Gastrocnemius medialis (tissue), 4 donors: ENCODE measurements at regions not wholly inside any gene's neighbourhood (a gene's known extent, or its start where the extent isn't known, plus 50 kb on each side); places are given as distances from the start of the nearest gene placed in this dataset.

Experiments
- ATAC-seq, 2 donors: fragments of 150-250 bp; one replicate each; pipeline ENCODE4 v1.9.1; 2016
- DNase-seq, 2 donors: peaks; one replicate each; pipeline ENCODE4 v3.0.0-alpha.2; 2019
- H3K27ac ChIP-seq, 4 donors: fragments of 200-600 bp; sonication (generic); 1 replicate in 1 of 4; 2 replicates in 3 of 4; pipeline ENCODE4 v1.5.1; 2016 to 2018; ENCODE audit warnings: mild to moderate bottlenecking in 2 of 4, moderate library complexity in 1 of 4
- H3K27me3 ChIP-seq, 3 donors: fragments of 200-600 bp; sonication (generic) in 2 of 3; 1 replicate in 1 of 3; 2 replicates in 2 of 3; pipeline versions ENCODE4 v1.5.1 to v1.6.0; 2016 to 2019; ENCODE audit warnings: mild to moderate bottlenecking in 1 of 3, moderate library complexity in 1 of 3
- H3K36me3 ChIP-seq, 2 donors: fragments of 200-600 bp; sonication (generic) in 1 of 2; one replicate each; pipeline ENCODE4 v1.5.1; 2017 to 2018
- H3K4me1 ChIP-seq, 2 donors: fragments of 200-600 bp; sonication (generic) in 1 of 2; one replicate each; pipeline ENCODE4 v1.5.1; 2016 to 2017; ENCODE audit warnings: mild to moderate bottlenecking in 2 of 2
- H3K4me3 ChIP-seq, 4 donors: fragments of 200-600 bp; sonication (generic) in 3 of 4; 1 replicate in 1 of 4; 2 replicates in 3 of 4; pipeline ENCODE4 v1.5.1; 2016 to 2019; ENCODE audit warnings: mild to moderate bottlenecking in 2 of 4
- H3K9me3 ChIP-seq, 3 donors: fragments of 200-600 bp; sonication (generic) in 2 of 3; 1 replicate in 1 of 3; 2 replicates in 2 of 3; pipeline ENCODE4 v1.5.1; 2016 to 2019
- POLR2A ChIP-seq, 2 donors: fragments of 450-650 bp; IDR thresholded peaks; one replicate each; pipeline ENCODE4 v1.6.1; 2017; ENCODE audit warnings: antibody characterized with exemption in 2 of 2, mild to moderate bottlenecking in 2 of 2, moderate library complexity in 2 of 2
- in situ Hi-C, 4 donors: fragments of 200-750 bp; cut with MboI; loops; one replicate each; pipeline versions ENCODE4 v1.15.0 to v1.8.0; 2017; ENCODE audit warnings: low sequenced_read_pairs in 4 of 4
- intact Hi-C: fragments of 100-400 bp; cut with DNase I; formaldehyde crosslinking; loops from one replicate; pipeline ENCODE4 v1.15.1; 2023; ENCODE audit warnings: low total_unique reads
- TF ChIP-seq, protein P1 (sequence below), 5 experiments: fragments of 450-650 bp in 3 of 5; fragments of 200-600 bp in 2 of 5; sonication (generic) in 2 of 5; IDR thresholded peaks in 4 of 5; conservative IDR thresholded peaks in 1 of 5; 1 replicate in 4 of 5; 2 replicates in 1 of 5; pipeline ENCODE4 v1.5.1; 2016 to 2019; ENCODE audit warnings: antibody characterized with exemption in 5 of 5, mild to moderate bottlenecking in 3 of 5, moderate library complexity in 3 of 5

DNA sequence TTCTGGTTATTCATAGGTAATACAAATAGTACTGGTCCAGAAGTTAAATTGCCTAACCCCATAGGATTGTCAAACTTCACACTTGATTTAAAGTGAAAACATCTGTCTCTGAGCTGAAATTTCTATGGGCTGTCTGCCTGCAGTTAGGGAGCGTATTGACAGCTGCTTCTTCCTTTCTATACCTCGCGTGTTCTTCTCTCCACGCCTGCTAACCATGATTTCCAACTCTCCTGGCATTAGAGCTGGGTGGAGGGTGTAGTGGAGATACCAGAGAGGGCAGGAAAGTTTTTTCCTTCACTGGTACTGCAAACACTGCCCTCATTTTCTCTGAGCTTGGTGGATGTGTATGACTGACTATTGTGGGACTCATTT, 429.0 kb upstream of the FBXO33 start:
- no peaks in the 10 kb centered on the region for H3K36me3 ChIP-seq
- in situ Hi-C loops (no loop called here), intact Hi-C loops (no loop called here)
- no peak for DNase-seq
- ATAC-seq = no peak
- H3K27ac ChIP-seq = no peak overlapping the region
- no peak overlapping the region for H3K4me3 ChIP-seq
- no peaks in the 10 kb centered on the region for H3K4me1 ChIP-seq
- TF ChIP-seq POLR2A (IDR thresholded peaks at IDR 0.05) = no peak
- TF ChIP-seq, protein P1, sequence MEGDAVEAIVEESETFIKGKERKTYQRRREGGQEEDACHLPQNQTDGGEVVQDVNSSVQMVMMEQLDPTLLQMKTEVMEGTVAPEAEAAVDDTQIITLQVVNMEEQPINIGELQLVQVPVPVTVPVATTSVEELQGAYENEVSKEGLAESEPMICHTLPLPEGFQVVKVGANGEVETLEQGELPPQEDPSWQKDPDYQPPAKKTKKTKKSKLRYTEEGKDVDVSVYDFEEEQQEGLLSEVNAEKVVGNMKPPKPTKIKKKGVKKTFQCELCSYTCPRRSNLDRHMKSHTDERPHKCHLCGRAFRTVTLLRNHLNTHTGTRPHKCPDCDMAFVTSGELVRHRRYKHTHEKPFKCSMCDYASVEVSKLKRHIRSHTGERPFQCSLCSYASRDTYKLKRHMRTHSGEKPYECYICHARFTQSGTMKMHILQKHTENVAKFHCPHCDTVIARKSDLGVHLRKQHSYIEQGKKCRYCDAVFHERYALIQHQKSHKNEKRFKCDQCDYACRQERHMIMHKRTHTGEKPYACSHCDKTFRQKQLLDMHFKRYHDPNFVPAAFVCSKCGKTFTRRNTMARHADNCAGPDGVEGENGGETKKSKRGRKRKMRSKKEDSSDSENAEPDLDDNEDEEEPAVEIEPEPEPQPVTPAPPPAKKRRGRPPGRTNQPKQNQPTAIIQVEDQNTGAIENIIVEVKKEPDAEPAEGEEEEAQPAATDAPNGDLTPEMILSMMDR (IDR thresholded peaks at IDR 0.05 in 4 of 5, conservative IDR thresholded peaks at IDR 0.05 in 1 of 5) = no peak
- H3K9me3 ChIP-seq = no peaks in the 10 kb centered on the region
- H3K27me3 ChIP-seq = no peaks in the 10 kb centered on the region

DNA sequence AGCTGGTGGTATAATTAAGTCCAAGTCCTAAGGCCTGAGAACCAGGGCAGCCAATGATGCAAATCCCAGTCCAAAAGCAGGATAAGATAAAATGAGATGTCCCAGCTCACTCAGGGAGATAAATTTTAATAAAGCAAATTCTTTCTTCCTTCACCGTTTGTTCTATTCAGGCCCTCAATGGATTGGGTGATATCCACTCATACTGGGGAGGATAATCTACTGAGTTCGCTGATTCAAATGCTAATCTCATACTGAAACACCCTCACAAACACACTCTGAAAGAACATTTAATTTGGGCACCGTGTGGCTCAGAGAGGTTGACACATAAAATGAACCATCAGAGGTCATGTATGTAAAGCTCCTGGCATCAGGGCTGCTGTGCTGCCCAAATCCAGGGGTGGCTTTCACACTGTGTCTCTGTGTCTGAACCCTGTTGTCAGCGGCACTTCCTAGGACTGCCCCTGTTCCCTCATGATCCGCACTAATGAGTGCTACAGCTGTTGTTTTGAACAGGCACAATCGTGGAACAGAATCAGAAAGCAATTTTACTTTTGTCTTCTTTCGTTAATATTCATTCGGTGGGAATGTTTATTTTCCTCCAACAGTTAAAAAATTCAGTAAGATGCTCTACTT, 428.5 kb upstream of the FBXO33 start:
- in situ Hi-C loops (no loop called here), intact Hi-C loops (no loop called here)
- Histone ChIP-seq H3K9me3 (no peaks in the 10 kb centered on the region), H3K4me1 (no peaks in the 10 kb centered on the region), H3K4me3 (no peak overlapping the region), H3K36me3 (no peaks in the 10 kb centered on the region), H3K27ac (no peak overlapping the region), H3K27me3 (no peaks in the 10 kb centered on the region)
- DNase-seq (no peak), ATAC-seq (no peak)
- no peak for TF ChIP-seq POLR2A (IDR thresholded peaks at IDR 0.05)
- TF ChIP-seq, protein P1 (IDR thresholded peaks at IDR 0.05 in 4 of 5, conservative IDR thresholded peaks at IDR 0.05 in 1 of 5) = no peak

DNA sequence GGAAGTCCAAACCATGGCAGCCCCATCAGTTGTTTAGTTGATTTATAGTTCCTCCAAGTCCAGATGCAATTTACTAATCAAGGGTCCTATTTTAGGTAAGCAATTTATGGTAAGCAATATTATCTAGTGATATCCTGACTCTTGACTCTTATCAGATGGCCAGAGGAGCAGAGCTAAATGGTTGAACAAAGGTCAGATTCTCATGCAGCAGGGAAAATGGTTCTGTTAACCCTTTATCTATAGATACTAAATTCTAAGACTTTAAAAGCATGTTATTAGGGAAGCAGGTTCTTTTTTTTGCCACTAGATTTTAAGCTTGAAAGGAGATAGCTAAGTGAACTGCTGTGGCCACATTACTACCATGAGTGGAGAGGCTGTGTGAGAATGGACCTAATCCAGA, 427.1 kb upstream of the FBXO33 start:
- no peak overlapping the region for H3K4me3 ChIP-seq
- intact Hi-C loops (loop anchor here (10.0 kb wide), 1 partner anchor 965 kb away; no protein-coding TSS in a partner anchor), in situ Hi-C loops (no loop called here)
- DNase-seq (no peak), ATAC-seq (no peak)
- TF ChIP-seq POLR2A (IDR thresholded peaks at IDR 0.05) = no peak
- TF ChIP-seq, protein P1 (IDR thresholded peaks at IDR 0.05 in 4 of 5, conservative IDR thresholded peaks at IDR 0.05 in 1 of 5) = no peak
- H3K36me3 ChIP-seq = no peaks in the 10 kb centered on the region
- no peaks in the 10 kb centered on the region for H3K9me3 ChIP-seq
- H3K4me1 ChIP-seq = no peaks in the 10 kb centered on the region
- H3K27me3 ChIP-seq = no peaks in the 10 kb centered on the region
- no peak overlapping the region for H3K27ac ChIP-seq

DNA sequence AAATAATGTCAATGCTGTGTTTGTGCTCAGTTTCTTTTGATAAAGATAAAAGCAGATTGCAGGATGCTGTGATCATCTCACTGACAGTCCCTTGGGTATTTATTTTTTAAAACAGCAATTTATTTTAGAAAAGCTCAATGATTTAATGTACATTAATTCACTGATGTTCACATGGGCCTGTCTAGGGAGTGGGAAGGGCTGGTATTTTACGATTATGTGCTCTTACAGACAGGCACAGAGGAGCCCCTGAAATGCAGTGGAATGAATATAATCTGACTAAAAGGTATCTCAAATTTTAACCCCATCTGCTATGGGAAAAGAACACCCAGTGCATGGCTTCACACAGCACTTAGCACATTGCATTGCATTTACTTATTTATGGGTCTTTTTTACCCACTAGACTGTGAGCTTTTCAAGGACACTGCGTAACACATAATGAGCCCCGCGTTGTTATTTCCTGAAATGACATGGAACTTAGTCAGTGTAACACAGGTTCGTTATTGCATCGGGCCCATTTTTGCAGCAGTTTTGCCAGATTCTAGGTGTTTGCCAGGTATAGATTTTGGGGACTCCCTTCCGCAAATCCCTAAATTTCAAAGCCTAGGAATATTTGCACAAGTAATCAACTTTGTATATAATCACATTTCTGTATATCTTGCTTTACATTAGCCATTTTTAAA, 425.3 kb upstream of the FBXO33 start:
- H3K9me3 ChIP-seq = no peaks in the 10 kb centered on the region
- H3K27ac ChIP-seq = no peak overlapping the region
- ATAC-seq (no peak), DNase-seq (no peak)
- H3K4me1 ChIP-seq = no peaks in the 10 kb centered on the region
- no peak for TF ChIP-seq POLR2A (IDR thresholded peaks at IDR 0.05)
- TF ChIP-seq, protein P1 (IDR thresholded peaks at IDR 0.05 in 4 of 5, conservative IDR thresholded peaks at IDR 0.05 in 1 of 5) = no peak
- intact Hi-C loops (loop anchor here (10.0 kb wide), 1 partner anchor 963 kb away; no protein-coding TSS in a partner anchor), in situ Hi-C loops (no loop called here)
- H3K4me3 ChIP-seq = no peak overlapping the region
- H3K27me3 ChIP-seq = no peaks in the 10 kb centered on the region
- no peaks in the 10 kb centered on the region for H3K36me3 ChIP-seq
